Neutrophil (primary cell): ENCODE measurements at regions not wholly inside any gene's neighbourhood (a gene's known extent, or its start where the extent isn't known, plus 50 kb on each side); places are given as distances from the start of the nearest gene placed in this dataset.

Experiments used
- H3K27ac ChIP-seq: fragments of 200-600 bp; sonication (generic); 2 replicates; pipeline ENCODE4 v1.5.1; 2016; ENCODE audit warnings: mild to moderate bottlenecking, moderate library complexity
- H3K27me3 ChIP-seq: fragments of 200-600 bp; sonication (generic); 2 replicates; pipeline ENCODE4 v1.6.0; 2016; ENCODE audit warnings: mild to moderate bottlenecking
- H3K36me3 ChIP-seq: fragments of 200-600 bp; sonication (generic); 2 replicates; pipeline ENCODE4 v1.5.1; 2017
- H3K4me1 ChIP-seq, 2 experiments: fragments of 200-600 bp in 1 of 2; sonication (generic) in 1 of 2; 1 replicate in 1 of 2; 2 replicates in 1 of 2; pipeline versions ENCODE4 v1.5.1 to v1.6.1; 2013 to 2016; ENCODE audit warnings: low read depth in 1 of 2, low read length in 1 of 2, mild to moderate bottlenecking in 1 of 2, moderate library complexity in 1 of 2; ENCODE audit not compliant: control insufficient read depth in 1 of 2, insufficient read depth in 1 of 2
- H3K4me3 ChIP-seq, 2 experiments: fragments of 200-600 bp in 1 of 2; sonication (generic) in 1 of 2; 1 replicate in 1 of 2; 2 replicates in 1 of 2; pipeline ENCODE4 v1.5.1; 2013 to 2016; ENCODE audit warnings: low read depth in 1 of 2, low read length in 1 of 2, mild to moderate bottlenecking in 1 of 2, moderate library complexity in 1 of 2
- H3K9me3 ChIP-seq: fragments of 200-600 bp; sonication (generic); 2 replicates; pipeline ENCODE4 v1.5.1; 2016
- TF ChIP-seq, protein P1 (sequence below): fragments of 200-600 bp; sonication (generic); IDR thresholded peaks from 2 replicates; pipeline ENCODE4 v1.5.1; 2016; ENCODE audit warnings: antibody characterized with exemption

GRCh38 chr20:63101781-63102720 lies 95.3 kb upstream of the BHLHE23 start:
- Histone ChIP-seq H3K9me3 (no peaks in the 10 kb centered on the region), H3K27ac (no peak overlapping the region), H3K4me3 (peak overlapping the region; percentile 34 to 58), H3K27me3 (peaks cover 65% of the 10 kb centered on the region), H3K36me3 (no peaks in the 10 kb centered on the region), H3K4me1 (peaks cover 0 to 4% of the 10 kb centered on the region in 2 experiments)
- TF ChIP-seq, protein P1, sequence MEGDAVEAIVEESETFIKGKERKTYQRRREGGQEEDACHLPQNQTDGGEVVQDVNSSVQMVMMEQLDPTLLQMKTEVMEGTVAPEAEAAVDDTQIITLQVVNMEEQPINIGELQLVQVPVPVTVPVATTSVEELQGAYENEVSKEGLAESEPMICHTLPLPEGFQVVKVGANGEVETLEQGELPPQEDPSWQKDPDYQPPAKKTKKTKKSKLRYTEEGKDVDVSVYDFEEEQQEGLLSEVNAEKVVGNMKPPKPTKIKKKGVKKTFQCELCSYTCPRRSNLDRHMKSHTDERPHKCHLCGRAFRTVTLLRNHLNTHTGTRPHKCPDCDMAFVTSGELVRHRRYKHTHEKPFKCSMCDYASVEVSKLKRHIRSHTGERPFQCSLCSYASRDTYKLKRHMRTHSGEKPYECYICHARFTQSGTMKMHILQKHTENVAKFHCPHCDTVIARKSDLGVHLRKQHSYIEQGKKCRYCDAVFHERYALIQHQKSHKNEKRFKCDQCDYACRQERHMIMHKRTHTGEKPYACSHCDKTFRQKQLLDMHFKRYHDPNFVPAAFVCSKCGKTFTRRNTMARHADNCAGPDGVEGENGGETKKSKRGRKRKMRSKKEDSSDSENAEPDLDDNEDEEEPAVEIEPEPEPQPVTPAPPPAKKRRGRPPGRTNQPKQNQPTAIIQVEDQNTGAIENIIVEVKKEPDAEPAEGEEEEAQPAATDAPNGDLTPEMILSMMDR = no peak

DNA sequence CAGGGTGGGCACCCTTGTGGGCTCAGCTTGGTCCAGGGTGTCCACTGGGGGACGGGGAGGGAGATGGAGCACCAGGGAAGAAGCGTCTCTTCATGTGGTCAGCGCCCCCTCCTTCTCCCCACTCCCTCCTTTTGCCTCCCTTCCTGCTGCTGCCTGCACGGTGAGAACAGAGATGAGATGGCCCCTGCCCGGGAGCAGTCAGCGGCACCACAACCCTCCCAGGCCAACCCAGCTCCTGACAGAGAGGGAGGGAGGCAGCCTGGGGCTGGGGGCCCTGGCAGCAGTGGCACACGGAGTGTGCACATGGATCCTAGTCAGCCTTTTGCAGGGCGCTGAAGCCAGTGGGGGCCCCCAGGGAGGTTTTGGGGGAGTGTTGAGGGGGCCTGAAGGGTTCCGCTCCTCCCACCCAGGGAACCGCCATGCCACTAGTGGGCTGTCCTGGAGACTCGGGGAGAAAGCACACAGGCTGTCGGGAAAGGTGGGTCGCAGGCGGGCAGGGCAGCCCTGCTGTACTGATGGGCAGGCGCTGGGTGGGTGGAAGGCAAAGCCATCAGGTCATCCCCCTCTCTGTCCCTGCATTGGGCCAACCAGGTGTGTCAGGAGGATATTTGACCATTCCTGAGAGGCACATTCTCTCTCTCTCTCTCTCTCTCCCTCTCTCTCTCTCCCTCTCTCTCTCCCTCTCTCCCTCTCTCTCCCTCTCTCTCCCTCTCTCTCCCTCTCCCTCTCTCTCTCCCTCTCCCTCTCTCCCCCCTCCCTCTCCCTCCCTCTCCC lies 94.3 kb upstream of the BHLHE23 start:
- Histone ChIP-seq H3K27me3 (peaks cover 74% of the 10 kb centered on the region), H3K36me3 (no peaks in the 10 kb centered on the region), H3K4me3 (no peak overlapping the region), H3K27ac (no peak overlapping the region), H3K4me1 (peaks cover 0 to 4% of the 10 kb centered on the region in 2 experiments), H3K9me3 (no peaks in the 10 kb centered on the region)
- TF ChIP-seq, protein P1 = no peak

GRCh38 chr20:63100174-63100925 lies 93.6 kb upstream of the BHLHE23 start:
- H3K36me3 ChIP-seq = no peaks in the 10 kb centered on the region
- H3K9me3 ChIP-seq = no peaks in the 10 kb centered on the region
- peaks cover 77% of the 10 kb centered on the region for H3K27me3 ChIP-seq
- no peak overlapping the region for H3K4me3 ChIP-seq
- no peak overlapping the region for H3K27ac ChIP-seq
- H3K4me1 ChIP-seq = peaks cover 0 to 4% of the 10 kb centered on the region in 2 experiments
- TF ChIP-seq, protein P1 = no peak

DNA sequence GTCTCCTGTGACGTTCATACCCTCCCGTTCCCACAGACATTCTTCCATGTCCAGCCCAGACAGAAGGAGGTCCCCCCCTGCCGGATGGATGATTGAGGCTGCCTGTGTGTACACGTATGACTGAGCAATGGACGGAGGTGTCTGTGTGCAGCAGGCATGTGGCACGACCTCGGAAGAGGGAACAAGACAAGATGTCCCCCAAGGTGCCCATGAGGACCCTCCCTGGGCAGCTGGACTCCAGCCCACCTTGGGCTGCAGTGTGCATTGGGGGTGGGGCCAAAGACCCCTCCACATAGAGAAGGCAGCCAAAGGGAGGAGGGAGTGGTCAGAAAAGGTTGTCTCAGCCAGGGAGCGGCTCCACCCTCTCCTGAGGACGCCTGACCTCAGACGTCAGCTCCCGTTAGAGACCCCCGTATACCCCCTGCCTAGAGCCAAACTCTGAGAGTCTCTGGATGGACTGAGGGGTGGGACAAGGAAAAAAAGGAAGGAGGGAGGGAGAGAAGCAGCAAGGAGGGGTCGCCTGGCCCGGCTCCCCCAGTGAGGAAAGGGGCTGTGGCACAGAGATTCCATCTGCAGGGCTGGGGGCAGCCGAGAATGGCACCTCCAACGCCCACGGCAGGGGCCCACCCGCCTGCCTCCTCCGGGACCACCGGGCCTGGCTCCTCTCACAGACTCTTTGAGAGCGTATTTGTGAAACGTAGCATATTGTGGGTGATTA lies 92.9 kb upstream of the BHLHE23 start:
- TF ChIP-seq, protein P1 = no peak
- H3K27ac ChIP-seq = no peak overlapping the region
- H3K9me3 ChIP-seq = no peaks in the 10 kb centered on the region
- peaks cover 72% of the 10 kb centered on the region for H3K27me3 ChIP-seq
- no peaks in the 10 kb centered on the region for H3K36me3 ChIP-seq
- peaks cover 0 to 4% of the 10 kb centered on the region in 2 experiments for H3K4me1 ChIP-seq
- H3K4me3 ChIP-seq = no peak overlapping the region
